ENCODE measurements at regions not wholly inside any gene's neighbourhood (a gene's known extent, or its start where the extent isn't known, plus 50 kb on each side); places are given as distances from the start of the nearest gene placed in this dataset.

- Histone ChIP-seq H3K9ac (ENCODE audit: low read length) (no peak overlapping the region), H3K27me3 (ENCODE audit: low read length) (no peaks in the 10 kb centered on the region), H3K4me2 (ENCODE audit: low read depth, low read length, poor library complexity, severe bottlenecking) (no peak overlapping the region), H3F3A (ENCODE audit: insufficient read depth) (no peaks in the 10 kb centered on the region), H3K9me2 (replicated peaks; ENCODE audit: insufficient read depth, low read length) (no peaks in the 10 kb centered on the region), H3K9me3 (ENCODE audit: insufficient read depth, low read length) (no peaks in the 10 kb centered on the region), H3K36me3 (ENCODE audit: low read length) (no peaks in the 10 kb centered on the region), H3K27ac (ENCODE audit: low read depth, low read length) (no peak overlapping the region), H4K20me1 (ENCODE audit: low read depth, low read length) (no peaks in the 10 kb centered on the region), H3K79me2 (ENCODE audit: insufficient read depth, low read length) (no peaks in the 10 kb centered on the region), H3K4me3 (ENCODE audit: insufficient read depth, low read length, poor library complexity, severe bottlenecking) (no peak overlapping the region), H2AFZ (ENCODE audit: low read depth, low read length, severe bottlenecking) (no peak overlapping the region)
- TF ChIP-seq CTCF (IDR thresholded peaks at IDR 0.05; ENCODE audit: insufficient read depth, low read length, poor library complexity, severe bottlenecking) (no peak), EZH2phosphoT487 (conservative IDR thresholded peaks at IDR 0.05; ENCODE audit: low read length) (no peak)
Measured at GRCh38 chrX:9183481-9183880, 149.6 kb upstream of the FAM9B start.

GRCh38 chrX:9184211-9184610 is 150.3 kb upstream of the FAM9B start:
- H3K27me3 ChIP-seq (ENCODE audit: low read length): no peaks in the 10 kb centered on the region

GRCh38 chrX:9188117-9188516 is 154.2 kb upstream of the FAM9B start:
- Histone ChIP-seq H2AFZ (ENCODE audit: low read depth, low read length, severe bottlenecking) (no peak overlapping the region), H3K9ac (ENCODE audit: low read length) (no peak overlapping the region), H3K27me3 (ENCODE audit: low read length) (no peaks in the 10 kb centered on the region), H3K9me2 (replicated peaks; ENCODE audit: insufficient read depth, low read length) (no peaks in the 10 kb centered on the region), H3K4me2 (ENCODE audit: low read depth, low read length, poor library complexity, severe bottlenecking) (no peak overlapping the region), H3K9me3 (ENCODE audit: insufficient read depth, low read length) (no peaks in the 10 kb centered on the region), H3K4me3 (ENCODE audit: insufficient read depth, low read length, poor library complexity, severe bottlenecking) (no peak overlapping the region), H3K79me2 (ENCODE audit: insufficient read depth, low read length) (no peaks in the 10 kb centered on the region), H3F3A (ENCODE audit: insufficient read depth) (no peaks in the 10 kb centered on the region), H3K27ac (ENCODE audit: low read depth, low read length) (no peak overlapping the region), H3K36me3 (ENCODE audit: low read length) (no peaks in the 10 kb centered on the region), H4K20me1 (ENCODE audit: low read depth, low read length) (no peaks in the 10 kb centered on the region)
- TF ChIP-seq EZH2phosphoT487 (conservative IDR thresholded peaks at IDR 0.05; ENCODE audit: low read length): no peak
- no peak for TF ChIP-seq CTCF (IDR thresholded peaks at IDR 0.05; ENCODE audit: insufficient read depth, low read length, poor library complexity, severe bottlenecking)

More at GRCh38 chrX:9184211-9184610, 150.3 kb upstream of the FAM9B start:
- Histone ChIP-seq H3K36me3 (ENCODE audit: low read length) (no peaks in the 10 kb centered on the region), H3K4me2 (ENCODE audit: low read depth, low read length, poor library complexity, severe bottlenecking) (no peak overlapping the region), H3K9me3 (ENCODE audit: insufficient read depth, low read length) (no peaks in the 10 kb centered on the region), H3K4me3 (ENCODE audit: insufficient read depth, low read length, poor library complexity, severe bottlenecking) (no peak overlapping the region), H3K9ac (ENCODE audit: low read length) (no peak overlapping the region), H4K20me1 (ENCODE audit: low read depth, low read length) (no peaks in the 10 kb centered on the region), H3K27ac (ENCODE audit: low read depth, low read length) (no peak overlapping the region), H3K79me2 (ENCODE audit: insufficient read depth, low read length) (no peaks in the 10 kb centered on the region), H3K9me2 (replicated peaks; ENCODE audit: insufficient read depth, low read length) (no peaks in the 10 kb centered on the region), H2AFZ (ENCODE audit: low read depth, low read length, severe bottlenecking) (no peak overlapping the region), H3F3A (ENCODE audit: insufficient read depth) (no peaks in the 10 kb centered on the region)
- TF ChIP-seq CTCF (IDR thresholded peaks at IDR 0.05; ENCODE audit: insufficient read depth, low read length, poor library complexity, severe bottlenecking) (no peak), EZH2phosphoT487 (conservative IDR thresholded peaks at IDR 0.05; ENCODE audit: low read length) (no peak)

Data from SU-DHL-6 (cell line).